OCI-LY3 (cell line): ENCODE measurements at regions not wholly inside any gene's neighbourhood (a gene's known extent, or its start where the extent isn't known, plus 50 kb on each side); places are given as distances from the start of the nearest gene placed in this dataset.

ENCODE experiments used
- H2AFZ ChIP-seq: fragments of 200-600, 300-600 bp; shearing (Covaris generic); 2 replicates; pipeline ENCODE4 v1.6.0; 2014; ENCODE audit warnings: antibody characterized with exemption, low read depth, low read length
- H3K27ac ChIP-seq: fragments of 200-600, 300-600 bp; sonication (generic); 2 replicates; pipeline ENCODE4 v1.5.1; 2014; ENCODE audit warnings: mild to moderate bottlenecking, low read length, moderate library complexity, mixed read lengths
- H3K27me3 ChIP-seq: fragments of 200-600, 300-600 bp; sonication (generic); 2 replicates; pipeline ENCODE4 v1.6.1; 2014; ENCODE audit warnings: low read depth, low read length, mixed read lengths
- H3K36me3 ChIP-seq: fragments of 200-600, 300-600 bp; sonication (generic); replicated peaks from 2 replicates; pipeline ENCODE3; 2014; ENCODE audit warnings: low read depth, low read length, mixed read lengths
- H3K4me1 ChIP-seq: fragments of 300-600, 200-600 bp; sonication (generic); 2 replicates; pipeline ENCODE4 v1.6.1; 2014; ENCODE audit warnings: low read length, mixed read lengths
- H3K4me2 ChIP-seq: fragments of 200-600, 300-600 bp; sonication (generic); 2 replicates; pipeline ENCODE4 v1.6.1; 2014; ENCODE audit warnings: low read length, mixed read lengths
- H3K4me3 ChIP-seq: fragments of 300-600, 200-600 bp; sonication (generic); 2 replicates; pipeline ENCODE4 v1.5.1; 2014; ENCODE audit warnings: antibody characterized with exemption, mild to moderate bottlenecking, low read length, moderate library complexity
- H3K79me2 ChIP-seq: fragments of 300-600, 200-600 bp; shearing (Covaris generic); 2 replicates; pipeline ENCODE4 v1.6.1; 2014; ENCODE audit warnings: mild to moderate bottlenecking, low read length, mixed read lengths
- H3K9ac ChIP-seq: fragments of 300-600, 200-600 bp; shearing (Covaris generic); 2 replicates; pipeline ENCODE4 v1.6.0; 2014; ENCODE audit warnings: mild to moderate bottlenecking, low read length, moderate library complexity
- H3K9me3 ChIP-seq: fragments of 200-600, 300-600 bp; shearing (Covaris generic); 2 replicates; pipeline ENCODE4 v1.6.1; 2014; ENCODE audit warnings: low read length, mixed read lengths; ENCODE audit not compliant: insufficient read depth
- H4K20me1 ChIP-seq: fragments of 200-600, 300-600 bp; sonication (generic); 2 replicates; pipeline ENCODE4 v1.6.1; 2016; ENCODE audit warnings: low read length, mixed read lengths; ENCODE audit not compliant: insufficient read depth
- EZH2phosphoT487 ChIP-seq: fragments of 200-600 bp; shearing (Covaris generic); IDR thresholded peaks from 2 replicates; pipeline ENCODE4 v1.6.1; 2018; ENCODE audit warnings: antibody characterized with exemption, mixed run types, low read depth
- TF ChIP-seq, protein P1 (sequence below): fragments of 200-600, 300-600 bp; sonication (generic); IDR thresholded peaks from 2 replicates; pipeline ENCODE4 v1.5.1; 2014; ENCODE audit warnings: antibody characterized with exemption, low read length, low read depth

DNA sequence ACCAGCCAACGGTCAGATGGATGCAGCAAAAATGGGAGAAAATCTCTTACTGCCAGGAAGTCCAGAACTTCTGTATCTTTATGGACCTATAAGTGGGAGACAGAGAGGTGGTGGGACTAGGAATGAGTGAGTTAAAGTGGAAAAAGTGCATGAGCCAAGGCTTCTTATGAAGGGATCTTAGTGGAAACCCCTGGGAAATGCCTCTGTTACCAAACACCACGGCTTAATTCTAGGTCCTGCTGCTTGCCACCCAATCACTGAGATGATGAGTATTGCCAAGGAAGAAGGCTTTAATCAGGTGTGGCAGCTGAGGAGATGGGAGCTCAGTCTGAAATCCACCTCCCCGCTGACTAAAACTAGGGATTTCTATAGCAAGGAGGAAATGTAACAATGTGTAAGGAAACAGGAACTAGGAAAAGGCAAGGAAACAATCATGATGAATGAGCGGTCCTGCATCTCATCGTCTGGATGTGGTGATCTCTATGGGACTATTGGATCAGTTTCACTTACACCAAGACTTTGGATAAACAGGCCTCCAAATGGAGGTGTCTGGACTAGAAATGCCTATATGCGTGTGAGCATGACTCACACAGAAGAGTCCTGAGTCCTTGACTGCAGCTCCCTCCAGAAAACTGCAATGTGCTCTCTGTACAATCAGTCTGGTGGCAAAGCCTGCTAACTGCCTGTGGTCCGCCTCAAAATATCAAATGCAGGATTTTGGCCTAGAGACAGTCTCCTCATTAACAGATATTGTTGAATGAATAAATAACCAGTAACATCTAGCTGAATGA, 98.2 kb upstream of the PRR16 start:
- Histone ChIP-seq H2AFZ (no peak overlapping the region), H3K4me1 (no peaks in the 10 kb centered on the region)

DNA sequence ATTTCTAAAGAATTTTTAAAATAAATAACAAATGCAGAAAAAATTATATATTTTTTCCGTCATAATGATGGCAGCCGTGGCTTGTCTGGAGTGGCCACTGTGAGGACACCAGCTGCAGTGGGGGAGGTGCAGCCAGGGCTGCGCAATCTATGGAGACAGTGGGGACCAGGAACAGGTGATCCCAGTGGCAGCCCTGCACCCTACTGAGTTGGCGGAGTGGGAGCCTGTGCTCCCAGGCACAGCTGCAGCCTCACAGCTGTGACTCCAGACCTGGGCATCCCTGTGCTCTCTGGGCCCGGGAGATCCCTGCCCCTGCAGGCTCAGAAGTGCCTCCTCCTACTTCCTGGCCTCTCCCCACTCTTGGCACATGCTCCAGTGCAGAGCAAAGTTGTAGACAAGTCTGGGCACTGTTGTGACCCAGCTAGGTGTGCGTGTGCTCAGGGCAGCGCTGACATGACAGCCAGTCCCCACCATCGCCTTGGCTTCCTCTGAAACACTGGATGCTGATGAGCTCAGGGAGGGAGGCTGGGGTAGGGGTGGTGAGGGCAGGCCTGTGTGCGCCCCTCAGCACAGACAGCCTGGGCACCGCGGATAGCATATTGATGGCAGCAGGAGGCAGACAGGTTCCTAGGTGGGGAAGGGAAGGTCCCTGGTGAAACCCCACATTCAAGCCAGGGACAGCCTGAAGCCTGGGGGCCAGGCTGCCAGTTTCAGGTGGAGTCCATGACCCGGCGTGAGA, 96.0 kb upstream of the PRR16 start:
- H3K79me2 ChIP-seq = no peaks in the 10 kb centered on the region
- H3K9ac ChIP-seq = no peak overlapping the region
- no peak overlapping the region for H3K4me2 ChIP-seq
- H3K4me1 ChIP-seq = no peaks in the 10 kb centered on the region
- H3K27me3 ChIP-seq = no peaks in the 10 kb centered on the region
- no peak overlapping the region for H3K4me3 ChIP-seq
- no peak overlapping the region for H2AFZ ChIP-seq
- H3K36me3 ChIP-seq = no peaks in the 10 kb centered on the region
- H3K27ac ChIP-seq = no peak overlapping the region
- no peaks in the 10 kb centered on the region for H3K9me3 ChIP-seq
- TF ChIP-seq, protein P1, sequence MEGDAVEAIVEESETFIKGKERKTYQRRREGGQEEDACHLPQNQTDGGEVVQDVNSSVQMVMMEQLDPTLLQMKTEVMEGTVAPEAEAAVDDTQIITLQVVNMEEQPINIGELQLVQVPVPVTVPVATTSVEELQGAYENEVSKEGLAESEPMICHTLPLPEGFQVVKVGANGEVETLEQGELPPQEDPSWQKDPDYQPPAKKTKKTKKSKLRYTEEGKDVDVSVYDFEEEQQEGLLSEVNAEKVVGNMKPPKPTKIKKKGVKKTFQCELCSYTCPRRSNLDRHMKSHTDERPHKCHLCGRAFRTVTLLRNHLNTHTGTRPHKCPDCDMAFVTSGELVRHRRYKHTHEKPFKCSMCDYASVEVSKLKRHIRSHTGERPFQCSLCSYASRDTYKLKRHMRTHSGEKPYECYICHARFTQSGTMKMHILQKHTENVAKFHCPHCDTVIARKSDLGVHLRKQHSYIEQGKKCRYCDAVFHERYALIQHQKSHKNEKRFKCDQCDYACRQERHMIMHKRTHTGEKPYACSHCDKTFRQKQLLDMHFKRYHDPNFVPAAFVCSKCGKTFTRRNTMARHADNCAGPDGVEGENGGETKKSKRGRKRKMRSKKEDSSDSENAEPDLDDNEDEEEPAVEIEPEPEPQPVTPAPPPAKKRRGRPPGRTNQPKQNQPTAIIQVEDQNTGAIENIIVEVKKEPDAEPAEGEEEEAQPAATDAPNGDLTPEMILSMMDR = no peak
- no peak for TF ChIP-seq EZH2phosphoT487
- H4K20me1 ChIP-seq = no peaks in the 10 kb centered on the region

More for the DNA sequence above, 98.2 kb upstream of the PRR16 start:
- Histone ChIP-seq H3K36me3 (no peaks in the 10 kb centered on the region), H3K4me3 (no peak overlapping the region), H3K27ac (no peak overlapping the region), H3K27me3 (no peaks in the 10 kb centered on the region), H3K9me3 (no peaks in the 10 kb centered on the region), H3K79me2 (no peaks in the 10 kb centered on the region), H3K9ac (no peak overlapping the region), H4K20me1 (no peaks in the 10 kb centered on the region), H3K4me2 (no peak overlapping the region)
- TF ChIP-seq EZH2phosphoT487 = no peak
- TF ChIP-seq, protein P1 = no peak

DNA sequence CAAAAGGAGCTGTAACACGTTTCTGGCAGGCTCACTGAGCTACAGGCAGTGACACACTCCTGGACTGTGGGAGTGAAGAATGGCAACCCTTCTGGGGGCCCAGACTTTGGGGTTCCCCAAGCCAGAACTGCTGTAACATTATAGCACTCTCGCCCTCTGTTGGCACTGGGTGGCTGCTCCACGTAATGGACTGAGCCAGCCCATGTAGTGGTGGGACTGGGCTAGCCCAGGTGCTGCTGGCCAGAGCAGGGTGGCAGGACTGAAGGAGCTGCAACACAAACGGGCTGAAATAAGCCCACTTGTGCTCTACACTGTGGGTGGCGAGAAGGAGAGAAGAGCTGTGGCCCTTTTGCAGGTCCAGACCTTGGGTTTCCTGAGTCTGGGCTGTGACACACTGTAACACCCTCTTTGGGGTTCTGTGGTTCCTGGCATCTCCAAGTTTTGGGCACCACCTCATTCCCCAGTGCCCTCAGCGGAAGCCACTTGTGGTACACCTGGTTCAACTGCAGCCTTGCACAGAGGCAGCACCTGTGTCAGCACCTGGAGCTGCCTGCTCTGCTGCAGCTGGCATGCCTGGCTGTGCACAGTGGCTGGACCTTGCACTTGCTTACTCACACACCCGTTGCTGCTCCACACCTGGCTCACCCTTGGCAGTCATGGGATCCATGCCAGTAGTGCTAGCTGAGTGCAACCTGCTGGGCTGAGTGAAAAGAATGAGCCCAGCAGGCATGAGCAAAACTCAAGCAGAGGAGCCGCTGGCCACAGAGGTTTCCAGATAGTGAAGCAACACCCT, 95.0 kb upstream of the PRR16 start:
- Histone ChIP-seq H3K27ac (no peak overlapping the region), H3K9ac (no peak overlapping the region), H3K4me2 (no peak overlapping the region), H3K4me3 (no peak overlapping the region), H4K20me1 (no peaks in the 10 kb centered on the region), H3K79me2 (no peaks in the 10 kb centered on the region), H3K36me3 (no peaks in the 10 kb centered on the region), H3K9me3 (no peaks in the 10 kb centered on the region), H2AFZ (no peak overlapping the region), H3K4me1 (no peaks in the 10 kb centered on the region), H3K27me3 (no peaks in the 10 kb centered on the region)
- TF ChIP-seq, protein P1 = no peak
- TF ChIP-seq EZH2phosphoT487 = no peak

DNA sequence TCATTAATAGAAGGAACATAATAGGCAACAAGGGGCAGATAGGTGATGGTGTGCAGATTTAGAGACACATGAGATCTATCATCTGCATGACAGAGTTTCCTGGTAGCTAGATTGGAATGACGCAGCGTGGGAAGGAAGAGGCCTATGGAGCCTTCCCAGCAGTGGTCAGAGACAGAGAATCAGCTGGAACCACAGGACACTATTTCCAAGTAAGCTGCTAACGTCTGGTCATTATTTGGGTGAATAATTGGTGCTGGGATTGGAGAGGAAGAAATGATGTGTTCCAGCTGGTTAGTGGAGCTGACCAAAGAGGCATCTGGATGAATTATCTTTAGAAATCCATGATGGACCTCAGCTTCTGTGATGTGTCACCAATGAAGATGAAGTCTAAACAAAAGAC, 91.2 kb upstream of the PRR16 start:
- Histone ChIP-seq H3K27me3 (no peaks in the 10 kb centered on the region), H3K9me3 (no peaks in the 10 kb centered on the region), H3K4me1 (no peaks in the 10 kb centered on the region), H3K4me3 (no peak overlapping the region), H3K27ac (no peak overlapping the region), H3K79me2 (no peaks in the 10 kb centered on the region), H4K20me1 (no peaks in the 10 kb centered on the region), H3K4me2 (no peak overlapping the region), H3K36me3 (no peaks in the 10 kb centered on the region), H2AFZ (no peak overlapping the region), H3K9ac (no peak overlapping the region)
- TF ChIP-seq EZH2phosphoT487 = no peak
- TF ChIP-seq, protein P1 = no peak
